ENCODE measurements at regions not wholly inside any gene's neighbourhood (a gene's known extent, or its start where the extent isn't known, plus 50 kb on each side); places are given as distances from the start of the nearest gene placed in this dataset.

GRCh38 chr10:3357737-3358136, 185.2 kb upstream of the PITRM1 start:
- no peak for TF ChIP-seq CTCF (IDR thresholded peaks at IDR 0.05; ENCODE audit: control insufficient read depth, extremely low read depth, insufficient read depth)
- no peak for DNase-seq (ENCODE audit: low read depth)
- no peak overlapping the region for H3K4me3 ChIP-seq (ENCODE audit: low read depth, low read length)

GRCh38 chr10:3355536-3355935, 183.0 kb upstream of the PITRM1 start:
- TF ChIP-seq CTCF (IDR thresholded peaks at IDR 0.05; ENCODE audit: control insufficient read depth, extremely low read depth, insufficient read depth): no peak
- no peak for DNase-seq (ENCODE audit: low read depth)
- H3K4me3 ChIP-seq (ENCODE audit: low read depth, low read length): no peak overlapping the region

DNA sequence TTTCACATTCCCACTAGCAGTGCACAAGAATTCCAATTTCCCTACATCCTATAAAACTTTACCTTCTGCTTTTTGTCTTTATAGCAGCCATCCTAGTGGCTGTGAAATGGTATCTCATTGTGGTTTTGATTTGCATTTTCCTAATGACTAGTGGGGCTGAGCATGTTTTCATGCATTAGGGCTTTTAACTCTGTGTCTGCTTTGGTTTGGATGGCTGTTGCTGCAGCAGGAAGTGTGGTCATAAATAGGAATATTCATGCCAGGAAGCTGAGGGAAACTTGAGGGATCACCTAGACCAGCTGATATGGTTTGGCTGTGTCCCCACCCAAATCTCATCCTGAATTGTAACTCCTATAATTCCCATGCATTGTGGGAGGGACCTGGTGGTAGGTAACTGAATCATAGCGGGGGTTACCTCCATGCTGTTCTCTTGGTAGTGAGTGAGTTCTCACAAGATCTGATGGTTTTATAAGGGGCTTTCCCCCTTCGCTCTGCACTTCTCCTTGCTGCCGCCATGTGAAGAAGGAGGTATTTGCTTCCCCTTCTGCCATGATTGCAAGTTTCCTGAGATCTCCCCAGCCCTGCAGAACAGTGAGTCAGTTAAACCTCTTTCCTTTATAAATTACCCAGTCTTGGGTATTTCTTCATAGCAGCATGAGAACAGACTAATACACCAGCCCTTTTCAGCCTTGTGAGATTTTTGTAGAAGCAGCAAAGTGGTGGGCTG, 181.8 kb upstream of the PITRM1 start:
- no peak overlapping the region for H3K4me3 ChIP-seq (ENCODE audit: low read depth, low read length)
- no peak for DNase-seq (ENCODE audit: low read depth)

GRCh38 chr10:3353235-3353634, 180.7 kb upstream of the PITRM1 start:
- TF ChIP-seq CTCF (IDR thresholded peaks at IDR 0.05; ENCODE audit: control insufficient read depth, extremely low read depth, insufficient read depth): no peak
- no peak for DNase-seq (ENCODE audit: low read depth)
- H3K4me3 ChIP-seq (ENCODE audit: low read depth, low read length): no peak overlapping the region

More for the DNA sequence above, 181.8 kb upstream of the PITRM1 start:
- no peak for TF ChIP-seq CTCF (IDR thresholded peaks at IDR 0.05; ENCODE audit: control insufficient read depth, extremely low read depth, insufficient read depth)

DNA sequence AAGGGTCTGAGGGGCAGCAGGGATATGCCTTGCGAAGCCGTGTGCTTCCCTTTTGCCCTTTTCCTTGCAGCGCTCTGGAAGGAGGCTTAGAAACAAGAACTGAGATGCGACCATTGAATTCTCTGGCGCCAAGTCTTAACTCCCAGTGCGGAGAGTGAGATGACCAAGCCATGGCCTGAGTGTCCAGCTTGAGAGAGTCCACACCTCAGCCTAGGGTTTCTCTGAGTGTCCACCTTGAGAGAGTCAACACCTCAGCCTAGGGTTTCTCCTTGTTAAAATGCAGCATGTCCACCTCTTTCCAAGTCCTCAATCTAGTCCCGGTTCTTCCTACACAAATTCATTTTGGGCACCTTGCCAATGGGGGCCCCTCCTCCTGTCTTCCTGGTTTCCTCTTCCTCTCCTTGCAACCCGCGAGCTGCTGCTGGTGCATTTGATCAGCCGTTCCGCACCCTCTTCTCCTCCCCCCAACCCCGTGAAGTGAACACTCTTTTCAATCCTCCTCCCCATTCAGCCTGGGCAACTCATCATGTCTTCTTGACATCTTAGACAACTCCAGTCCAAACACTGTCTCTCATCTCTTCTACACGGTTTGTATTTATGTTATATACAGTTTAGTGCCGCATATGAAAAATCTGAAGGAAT, 178.2 kb upstream of the PITRM1 start:
- TF ChIP-seq CTCF (IDR thresholded peaks at IDR 0.05; ENCODE audit: control insufficient read depth, extremely low read depth, insufficient read depth): no peak
- no peak overlapping the region for H3K4me3 ChIP-seq (ENCODE audit: low read depth, low read length)
- DNase-seq (ENCODE audit: low read depth): no peak

- DNase-seq (ENCODE audit: low read depth): no peak
- no peak for TF ChIP-seq CTCF (IDR thresholded peaks at IDR 0.05; ENCODE audit: control insufficient read depth, extremely low read depth, insufficient read depth)
- no peak overlapping the region for H3K4me3 ChIP-seq (ENCODE audit: low read depth, low read length)
Observed at GRCh38 chr10:3350205-3350604, 177.6 kb upstream of the PITRM1 start.

Measured in LNCaP clone FGC (cell line).